Erythroblast (primary cell): ENCODE measurements at regions not wholly inside any gene's neighbourhood (a gene's known extent, or its start where the extent isn't known, plus 50 kb on each side); places are given as distances from the start of the nearest gene placed in this dataset.

Source experiments
- DNase-seq, 2 experiments: peaks; one replicate each; lab custom pipeline; 2025; lab: John Stamatoyannopoulos, UW
- GATA1 ChIP-seq: IDR thresholded peaks from 2 replicates; pipeline ENCODE4 v1.6.1; 2011; ENCODE audit warnings: low read depth, mild to moderate bottlenecking, control low read depth, low read length, moderate library complexity
- POLR2A ChIP-seq: IDR thresholded peaks from 2 replicates; pipeline ENCODE4 v1.6.1; 2011; ENCODE audit warnings: mild to moderate bottlenecking, low read length

DNA sequence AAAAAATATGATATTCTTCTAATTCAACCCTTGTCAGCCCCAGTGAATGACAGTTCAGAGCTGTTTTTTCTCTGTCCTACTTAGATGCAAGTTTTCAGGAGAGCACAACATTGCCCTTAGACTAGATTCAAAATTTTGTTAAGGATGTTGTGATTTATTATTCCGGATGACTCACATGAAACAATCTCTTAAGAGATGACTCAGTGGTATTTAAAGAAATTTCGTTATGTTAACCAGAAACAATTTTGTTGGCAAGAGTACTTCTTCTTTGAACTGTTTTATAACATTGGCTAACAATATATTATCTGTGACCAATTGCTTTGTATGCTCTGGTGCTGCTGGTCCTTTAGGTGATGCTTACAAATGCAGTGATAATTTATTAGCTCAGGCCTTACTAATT lies 132.0 kb downstream of the IZUMO3 start:
- DNase-seq = no peak
- TF ChIP-seq POLR2A = no peak
- TF ChIP-seq GATA1 = no peak

DNA sequence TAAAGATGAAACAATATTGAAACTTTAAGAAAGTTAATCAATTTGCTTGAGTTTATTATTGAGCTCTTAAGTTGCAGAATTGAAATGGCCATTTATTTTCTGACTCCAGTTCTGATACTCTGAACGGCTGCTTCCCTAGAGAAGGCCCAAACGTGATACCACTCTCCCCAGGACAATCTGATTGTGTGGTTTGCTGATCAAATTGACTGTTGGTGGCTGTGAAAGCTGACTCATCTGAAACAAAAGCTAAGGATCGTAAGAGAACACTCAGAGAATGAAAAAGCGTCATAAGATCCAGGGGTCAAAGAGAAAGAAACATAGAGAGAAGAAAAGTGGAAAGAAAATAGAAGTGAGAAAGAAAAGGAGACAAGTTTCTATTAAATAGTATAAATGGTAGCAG lies 147.2 kb downstream of the IZUMO3 start:
- DNase-seq = peak; percentile 26 to 72
- no peak for TF ChIP-seq POLR2A
- no peak for TF ChIP-seq GATA1

DNA sequence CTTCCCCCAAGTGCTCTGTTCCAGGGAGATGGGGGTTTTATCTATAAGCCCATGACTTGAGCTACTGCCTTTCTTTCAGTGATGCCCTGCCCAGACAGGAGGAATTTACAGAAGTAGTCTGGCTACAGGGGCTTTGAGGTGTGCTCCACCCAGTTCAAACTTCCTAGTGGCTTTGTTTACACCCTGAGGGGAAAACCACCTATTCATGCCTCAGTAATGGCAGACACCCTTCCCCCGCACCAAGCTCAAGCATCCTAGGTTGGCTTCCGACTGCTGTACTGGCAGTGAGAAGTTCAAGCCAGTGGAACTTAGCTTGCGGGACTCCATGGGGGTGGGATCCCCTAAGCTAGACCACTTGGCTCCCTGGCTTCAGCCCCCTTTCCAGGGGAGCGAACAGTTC lies 154.6 kb downstream of the IZUMO3 start:
- DNase-seq = no peak
- TF ChIP-seq GATA1 (no peak), POLR2A (no peak)

DNA sequence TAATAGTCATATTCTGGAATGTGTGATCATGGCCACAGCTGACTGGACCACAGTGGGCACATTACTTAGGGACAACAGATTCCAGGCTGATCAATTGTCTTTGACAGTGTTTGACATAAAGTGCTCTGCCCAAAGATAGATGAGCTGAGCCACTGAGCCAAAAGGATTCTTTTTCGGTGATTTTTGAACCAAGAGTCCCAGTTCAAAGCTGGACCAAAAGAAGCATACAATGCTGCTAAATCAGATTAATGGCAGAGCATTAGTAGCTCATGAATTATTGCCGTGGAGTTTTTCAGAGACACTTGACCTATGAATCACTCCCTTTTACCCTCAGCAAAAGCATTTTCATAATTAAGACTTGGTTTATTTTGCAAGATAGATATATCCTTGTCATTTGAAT lies 160.6 kb downstream of the IZUMO3 start:
- TF ChIP-seq GATA1 (no peak), POLR2A (no peak)
- DNase-seq = no peak

DNA sequence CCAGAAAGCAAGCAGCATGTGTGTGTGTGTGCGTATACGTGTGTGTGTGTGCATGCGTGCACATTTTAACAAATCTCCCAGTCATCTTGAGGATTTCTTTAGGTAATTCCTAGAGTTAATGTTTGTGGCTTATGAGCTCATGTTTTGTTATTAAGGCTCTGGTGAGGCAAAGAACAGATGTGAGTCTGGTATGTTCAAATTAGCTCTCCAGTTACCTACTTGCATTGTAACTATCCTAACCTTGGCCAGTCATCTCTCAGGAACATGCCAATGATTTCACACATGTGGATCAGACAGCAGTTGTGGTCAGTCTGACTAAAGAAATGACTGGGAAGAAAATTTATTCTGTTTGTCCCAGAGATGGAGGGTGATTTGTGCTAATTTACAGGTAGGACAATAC lies 163.1 kb downstream of the IZUMO3 start:
- DNase-seq = no peak
- TF ChIP-seq GATA1 (no peak), POLR2A (no peak)

DNA sequence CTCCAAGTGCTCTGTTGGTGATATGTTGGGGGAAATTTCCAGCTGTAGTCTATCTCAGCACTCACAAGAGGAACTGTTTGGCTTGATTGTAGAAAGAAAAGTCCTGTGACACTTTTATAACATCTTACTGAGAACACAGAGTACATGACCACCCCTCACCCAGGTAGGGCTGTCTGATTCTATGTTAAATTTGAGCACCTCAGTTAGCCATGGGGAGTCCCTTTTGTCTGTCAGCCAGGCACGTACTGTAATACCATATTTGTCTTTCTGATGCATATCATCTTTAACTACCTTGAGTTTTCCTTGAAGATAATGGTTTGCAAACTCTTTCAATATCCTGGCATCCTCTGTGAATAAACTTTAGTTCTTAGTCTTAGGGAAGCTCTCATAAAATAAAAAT lies 164.5 kb downstream of the IZUMO3 start:
- no peak for TF ChIP-seq GATA1
- TF ChIP-seq POLR2A = no peak
- no peak for DNase-seq

DNA sequence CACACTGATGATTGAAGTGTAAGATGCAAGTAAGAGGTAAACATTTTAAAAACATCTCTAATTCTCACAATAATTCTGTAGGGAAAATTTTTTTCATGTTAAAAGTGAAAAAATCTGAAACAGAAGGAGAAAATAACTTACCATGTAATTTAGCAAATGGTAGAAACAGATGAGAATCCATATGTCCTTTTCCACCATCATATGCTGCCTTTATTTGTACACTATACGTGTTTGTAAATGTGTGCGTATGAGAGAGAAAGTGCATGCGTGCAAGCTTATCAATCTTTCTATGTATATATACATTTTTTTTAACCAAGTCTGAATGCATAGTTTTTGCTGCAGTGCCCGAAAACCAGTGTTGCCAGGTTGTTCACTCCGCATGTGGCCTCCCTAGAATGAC lies 186.7 kb downstream of the IZUMO3 start:
- TF ChIP-seq POLR2A (no peak), GATA1 (no peak)
- DNase-seq = no peak

DNA sequence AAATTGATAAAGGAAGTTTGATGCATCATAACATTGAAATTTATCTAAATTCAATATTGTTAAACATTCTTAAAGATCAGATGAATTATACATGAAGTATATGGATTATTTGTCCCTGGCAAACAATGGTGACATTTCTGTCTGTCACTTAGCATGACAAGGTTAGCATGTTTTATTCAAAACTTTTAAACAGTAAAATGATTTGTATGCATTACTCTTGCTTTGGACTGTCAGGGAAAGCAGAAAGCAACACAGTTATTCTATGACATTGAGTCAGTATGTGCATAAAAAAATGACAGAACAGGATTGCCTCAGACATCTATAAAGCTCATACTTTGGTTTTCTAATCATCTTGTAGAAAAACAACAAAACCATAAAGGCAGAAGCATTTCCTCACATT lies 193.7 kb downstream of the IZUMO3 start:
- TF ChIP-seq GATA1 = no peak
- TF ChIP-seq POLR2A = no peak
- no peak for DNase-seq

DNA sequence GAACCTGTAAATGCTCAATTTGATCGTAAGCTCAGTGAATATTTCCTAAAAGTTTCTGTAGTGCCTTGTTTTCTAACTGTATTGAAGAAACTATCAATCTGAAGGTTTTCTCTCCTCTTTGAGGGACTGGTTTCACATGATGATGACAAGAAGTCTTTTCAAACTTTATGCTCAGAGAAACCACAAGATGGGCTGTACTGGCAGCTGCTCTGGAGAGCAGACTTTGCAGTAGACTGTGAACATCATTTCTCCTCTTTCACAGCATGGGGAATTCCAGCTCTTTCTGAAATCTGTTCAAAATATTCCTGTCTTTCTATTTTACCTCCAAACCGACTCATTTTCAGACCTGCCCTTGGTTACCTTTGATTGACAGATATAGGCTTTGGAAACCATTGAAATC lies 194.4 kb downstream of the IZUMO3 start:
- TF ChIP-seq POLR2A = no peak
- no peak for TF ChIP-seq GATA1
- DNase-seq = peak in 1 of 2 experiments; percentile 22

DNA sequence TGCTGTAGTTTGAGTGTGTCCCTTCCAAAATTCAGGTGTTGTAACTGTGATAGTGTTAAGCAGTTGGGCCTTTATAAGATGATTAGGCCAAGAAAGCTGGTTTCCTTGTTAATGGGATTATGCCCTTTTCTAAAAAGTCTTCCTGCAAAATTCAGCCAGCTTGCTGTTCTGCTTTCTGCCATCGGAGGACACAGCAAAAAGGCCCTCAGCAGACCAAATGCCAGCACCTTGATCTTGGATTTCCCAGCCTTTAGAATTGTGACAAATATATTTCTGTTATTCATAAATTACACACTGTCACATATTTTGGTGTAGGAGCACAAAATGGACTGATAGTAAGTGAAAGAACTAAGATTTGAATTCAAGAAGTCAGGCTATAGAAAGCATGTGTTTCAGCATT lies 203.2 kb downstream of the IZUMO3 start:
- DNase-seq = peak in 1 of 2 experiments; percentile 43
- no peak for TF ChIP-seq GATA1
- no peak for TF ChIP-seq POLR2A

DNA sequence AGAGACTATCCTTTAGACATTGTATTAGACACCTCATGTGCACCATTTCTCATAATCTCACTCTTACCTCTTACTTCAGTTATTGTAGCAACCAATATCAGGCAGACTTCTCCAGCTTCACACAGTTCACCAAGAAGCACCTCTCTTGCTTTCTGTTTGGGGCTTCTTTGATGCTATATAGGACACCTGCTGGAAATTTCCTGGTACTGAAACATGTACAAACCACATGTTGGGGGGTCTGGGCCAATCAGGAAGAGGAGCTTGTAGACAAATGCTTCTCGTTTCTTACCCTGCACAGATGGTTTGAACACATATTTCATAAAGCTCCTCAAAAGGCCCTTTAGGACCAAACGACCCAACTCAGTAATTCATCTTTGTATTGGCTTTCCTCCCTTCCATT lies 212.1 kb downstream of the IZUMO3 start:
- no peak for TF ChIP-seq POLR2A
- no peak for TF ChIP-seq GATA1
- peak in 1 of 2 experiments; percentile 29 for DNase-seq

DNA sequence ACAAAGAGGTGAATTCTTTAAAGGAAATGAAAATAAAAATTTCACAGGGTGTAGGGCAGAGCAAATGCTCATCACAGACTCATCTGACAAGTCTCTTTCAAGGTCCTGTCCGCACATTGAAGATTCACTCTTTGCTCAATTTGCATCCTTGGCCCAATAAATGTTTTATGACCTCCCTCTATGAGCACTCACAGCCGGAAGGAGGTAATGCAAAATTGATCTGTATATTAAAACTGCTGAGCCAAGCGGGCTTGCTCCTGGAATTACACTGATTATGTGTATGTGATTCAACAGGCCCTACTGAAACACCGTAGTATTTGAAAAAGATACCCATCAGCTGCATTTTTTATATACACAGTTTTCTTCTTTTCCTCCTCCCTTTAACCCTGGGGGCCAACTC lies 246.8 kb downstream of the IZUMO3 start:
- no peak for DNase-seq
- TF ChIP-seq POLR2A (no peak), GATA1 (no peak)

DNA sequence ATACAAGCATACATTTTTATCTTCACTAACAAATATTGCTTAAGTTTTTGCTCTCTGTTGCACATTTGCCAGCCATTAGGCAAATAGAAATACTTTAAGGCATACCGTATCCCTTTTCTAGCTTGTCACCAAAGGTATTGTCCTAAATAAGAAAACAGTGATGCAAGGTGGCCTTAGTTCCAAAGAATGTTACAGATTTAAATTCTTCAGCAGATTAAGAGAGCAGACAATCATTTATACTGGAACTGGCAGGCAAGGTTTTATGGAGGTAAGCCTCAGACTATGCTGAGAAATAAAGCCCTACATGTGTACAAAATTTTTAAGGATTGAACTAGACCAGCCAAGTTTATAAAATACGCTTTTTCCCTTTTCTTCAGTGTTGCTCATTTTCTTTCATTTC lies 247.8 kb downstream of the IZUMO3 start:
- no peak for TF ChIP-seq GATA1
- no peak for TF ChIP-seq POLR2A

DNA sequence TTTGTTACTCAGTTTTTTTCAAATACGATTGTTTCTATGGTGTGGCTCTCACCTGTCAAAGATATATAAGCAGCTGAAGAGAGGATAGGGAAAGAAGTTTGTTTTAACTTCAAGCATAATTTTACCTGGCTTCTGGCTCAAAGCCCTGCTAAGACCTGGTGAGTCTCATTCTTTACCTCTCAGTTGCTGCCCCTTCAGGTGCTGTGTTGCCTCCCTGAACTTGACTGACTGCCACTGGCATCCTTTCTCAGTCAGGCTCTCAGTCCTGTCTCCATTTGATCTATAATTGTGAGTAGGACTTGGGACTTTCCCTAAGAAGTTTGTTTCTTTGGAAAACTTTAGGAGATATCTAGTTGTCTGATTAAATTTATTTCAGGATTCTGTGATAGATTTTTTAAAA lies 249.6 kb downstream of the IZUMO3 start:
- TF ChIP-seq GATA1 (no peak), POLR2A (no peak)

More for the DNA sequence above, 247.8 kb downstream of the IZUMO3 start:
- no peak for DNase-seq

DNA sequence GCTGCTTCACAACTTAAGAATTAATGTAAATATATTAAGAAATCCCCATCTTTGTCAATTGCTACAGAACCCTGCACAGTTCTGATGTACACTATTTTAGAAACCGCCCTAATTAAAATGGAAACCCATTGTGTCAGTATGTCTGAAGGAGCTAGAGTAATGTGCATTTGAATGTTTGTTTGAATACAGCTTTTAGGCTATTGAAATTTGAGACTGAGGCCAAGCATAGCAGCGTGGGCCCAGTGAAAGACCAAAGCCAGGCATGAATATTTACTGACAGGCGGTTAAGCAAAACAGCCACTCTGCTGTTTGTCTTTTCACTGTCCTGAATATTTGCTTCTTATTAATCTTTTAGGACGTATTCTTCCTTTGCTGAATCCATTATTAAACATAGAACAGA lies 252.3 kb downstream of the IZUMO3 start:
- TF ChIP-seq GATA1 (no peak), POLR2A (no peak)
- DNase-seq = no peak

More for the DNA sequence above, 249.6 kb downstream of the IZUMO3 start:
- DNase-seq = no peak

DNA sequence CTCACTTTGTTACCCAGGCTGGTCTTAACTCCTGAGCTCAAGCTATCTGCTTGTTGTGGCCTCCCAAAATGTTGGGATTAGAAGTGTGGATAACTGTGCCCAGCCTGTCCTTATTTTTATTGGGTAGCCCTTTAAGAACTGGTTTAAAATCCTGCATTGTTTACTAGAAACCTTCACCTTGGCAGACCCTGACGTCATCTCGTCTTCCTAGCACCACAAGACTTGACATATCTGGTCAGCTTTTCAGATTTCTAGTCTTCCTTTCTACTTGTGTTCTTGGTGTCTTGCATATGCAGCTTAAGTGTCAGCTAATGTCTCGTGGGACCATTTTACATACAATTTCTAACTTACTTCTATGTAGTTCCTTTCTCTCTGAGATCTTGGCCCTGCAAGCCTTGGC lies 258.9 kb downstream of the IZUMO3 start:
- TF ChIP-seq POLR2A = no peak
- no peak for TF ChIP-seq GATA1
- no peak for DNase-seq
